ENCODE measurements at regions not wholly inside any gene's neighbourhood (a gene's known extent, or its start where the extent isn't known, plus 50 kb on each side); places are given as distances from the start of the nearest gene placed in this dataset.

- TF ChIP-seq POLR2A (IDR thresholded peaks at IDR 0.05) = no peak
- TF ChIP-seq CTCF (IDR thresholded peaks at IDR 0.05) = no peak
These were observed 497.8 kb downstream of the FOXO1 start for GRCh38 chr13:40168425-40169166.
